ENCODE measurements at regions not wholly inside any gene's neighbourhood (a gene's known extent, or its start where the extent isn't known, plus 50 kb on each side); places are given as distances from the start of the nearest gene placed in this dataset.

DNA sequence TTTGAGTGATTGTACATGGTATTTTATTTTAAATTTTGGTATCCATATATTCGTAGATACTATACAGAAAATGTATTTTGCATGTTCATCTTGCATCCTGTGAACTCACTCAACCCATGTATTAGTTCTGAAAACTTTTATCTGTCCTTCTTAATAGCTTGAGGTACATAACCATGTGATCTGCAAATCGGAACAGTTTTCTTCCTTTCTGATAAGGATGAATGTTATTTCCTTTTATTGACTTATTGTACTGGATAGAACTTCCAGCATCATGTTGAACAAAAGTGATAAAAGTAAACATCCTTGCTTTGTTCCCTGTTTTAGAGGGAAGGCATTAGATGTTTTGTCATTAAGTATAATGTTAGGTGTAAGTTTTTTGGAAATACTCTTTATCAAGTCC, 554.7 kb downstream of the GALR1 start:
- intact Hi-C loops (cut with DNase I) = no loop called here
- DNase-seq = no peak

DNA sequence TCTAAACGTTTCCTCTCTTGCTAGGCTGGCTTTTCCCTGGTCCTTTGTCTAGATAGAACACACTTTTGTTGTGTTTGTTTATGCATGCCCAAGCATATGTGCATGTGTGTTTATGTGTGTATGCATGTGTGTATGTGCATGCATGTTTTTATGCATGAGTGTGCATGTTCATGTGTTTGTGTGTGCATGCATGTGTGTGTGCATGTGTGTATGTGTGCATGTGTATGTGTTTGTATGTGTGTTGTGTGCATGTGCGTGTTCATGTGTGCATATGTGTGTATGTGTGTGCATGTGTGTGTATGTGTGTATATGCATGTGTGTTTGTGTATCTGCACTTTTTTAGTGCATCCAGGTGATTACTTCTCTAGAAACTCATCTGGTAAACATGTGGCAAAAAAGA, 558.0 kb downstream of the GALR1 start:
- DNase-seq = no peak
- intact Hi-C loops (cut with DNase I) = no loop called here

DNA sequence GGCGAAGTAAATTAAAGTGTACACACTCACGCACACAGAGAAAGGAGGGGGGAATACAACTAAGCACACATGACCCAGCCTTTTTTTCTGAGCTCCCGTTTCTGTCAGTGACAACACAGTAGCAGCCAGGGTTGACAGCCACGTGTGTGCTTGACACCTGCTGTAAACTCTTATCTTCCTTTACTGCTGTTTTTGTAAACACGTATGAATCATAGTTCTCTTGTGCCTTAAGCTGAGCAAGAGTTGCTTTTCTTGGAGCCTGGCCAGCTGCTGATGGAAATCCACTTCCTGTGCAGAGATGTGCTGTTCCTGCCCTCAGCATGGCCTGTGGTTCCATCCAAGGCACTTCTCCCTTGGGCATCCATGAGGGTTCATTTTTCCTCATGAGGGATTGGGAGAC, 561.9 kb downstream of the GALR1 start:
- intact Hi-C loops (cut with DNase I) = no loop called here
- DNase-seq = no peak

DNA sequence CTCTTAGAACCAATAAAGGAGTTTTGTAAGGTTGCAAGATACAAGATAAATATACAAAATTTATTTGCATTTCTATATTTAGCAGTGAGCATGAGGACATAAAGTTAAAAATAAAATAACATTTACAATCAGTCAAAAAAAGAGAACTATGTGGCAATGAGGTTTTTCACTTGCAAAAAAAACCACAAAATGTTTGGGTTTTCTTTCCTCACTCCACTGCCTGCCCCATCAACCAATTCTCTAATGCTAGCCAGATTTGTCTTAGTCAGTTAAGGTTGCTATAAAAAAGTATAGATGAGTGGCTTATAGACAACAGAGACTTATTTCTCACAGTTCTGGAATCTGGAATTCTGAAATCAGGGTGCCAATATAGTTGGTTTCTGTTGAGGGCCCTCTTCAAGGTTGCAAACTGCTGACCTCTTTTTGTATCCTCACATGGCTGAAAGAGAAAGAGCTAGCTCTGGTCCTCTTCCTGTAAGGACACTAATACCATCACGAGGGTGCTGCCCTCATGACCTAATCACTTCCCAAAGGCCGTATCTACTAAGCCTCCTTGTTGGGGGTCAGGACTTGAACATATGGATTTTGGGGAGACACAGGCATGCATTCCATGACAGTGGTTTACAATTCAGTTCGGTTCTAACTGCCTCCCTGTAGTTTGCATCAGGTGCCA, 566.2 kb downstream of the GALR1 start:
- DNase-seq = no peak
- intact Hi-C loops (cut with DNase I) = no loop called here

DNA sequence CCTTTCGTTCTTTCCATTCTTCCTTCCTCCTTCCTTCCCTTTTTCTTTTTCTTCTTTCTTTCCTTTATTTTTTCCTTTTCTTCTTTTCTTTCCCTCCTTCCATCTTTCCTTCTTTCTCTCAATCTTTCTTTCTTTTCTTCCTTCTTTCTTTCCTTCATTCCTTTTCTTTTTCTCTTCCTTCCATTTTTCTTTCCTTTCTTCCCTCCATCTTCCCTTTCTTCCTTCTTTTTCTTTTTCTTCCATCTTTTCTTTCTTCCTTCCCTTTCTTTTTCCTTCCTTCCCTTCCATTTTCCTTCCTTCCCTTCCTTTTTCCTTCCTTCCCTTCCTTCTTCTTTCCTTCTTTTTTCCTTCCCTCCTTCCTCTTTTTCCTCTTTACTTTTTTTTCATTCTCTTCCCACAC, 568.7 kb downstream of the GALR1 start:
- intact Hi-C loops (cut with DNase I) = no loop called here
- DNase-seq = no peak

DNA sequence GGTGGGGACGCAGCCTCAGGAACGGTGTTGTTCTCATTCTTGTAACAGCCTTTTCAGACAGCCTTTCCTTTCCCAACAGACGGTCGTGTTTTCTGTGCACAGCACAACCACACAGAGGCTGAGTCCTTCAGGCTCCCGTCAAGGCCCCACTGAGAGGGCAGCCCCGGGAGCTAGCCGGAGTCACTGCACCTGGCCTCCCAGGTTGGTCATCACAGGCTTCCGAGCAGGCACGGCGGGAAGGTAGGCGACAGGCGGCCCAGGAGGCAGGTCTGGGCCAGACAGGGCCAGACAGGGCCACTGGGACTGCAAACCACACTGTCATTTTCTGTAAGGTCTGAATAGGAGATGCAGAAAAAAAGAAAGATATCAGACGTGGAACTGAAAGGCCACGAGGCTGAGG, 570.8 kb downstream of the GALR1 start:
- intact Hi-C loops (cut with DNase I) = no loop called here
- peak in 1 of 10 donors; percentile 59 for DNase-seq

DNA sequence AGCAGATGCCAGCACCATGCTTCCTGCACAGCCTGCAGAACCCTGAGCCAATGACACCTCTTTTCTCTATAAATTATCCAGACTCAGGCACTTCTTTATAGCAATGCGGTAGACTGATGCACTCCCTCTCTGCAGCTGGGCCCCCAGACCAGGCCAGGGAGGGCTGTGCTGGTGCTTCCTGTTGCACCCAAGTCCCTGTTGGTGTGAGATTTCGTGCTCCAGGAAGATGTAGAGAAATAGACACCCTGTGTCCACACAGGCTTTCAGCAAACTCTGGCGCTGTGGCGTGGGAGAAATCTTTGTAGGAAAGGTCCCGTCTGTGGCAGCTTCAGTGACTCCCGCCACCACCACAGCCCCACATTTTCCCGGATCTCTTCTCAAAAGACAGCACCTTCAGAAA, 572.2 kb downstream of the GALR1 start:
- DNase-seq = peak in 1 of 10 donors; percentile 61
- intact Hi-C loops (cut with DNase I) = no loop called here

DNA sequence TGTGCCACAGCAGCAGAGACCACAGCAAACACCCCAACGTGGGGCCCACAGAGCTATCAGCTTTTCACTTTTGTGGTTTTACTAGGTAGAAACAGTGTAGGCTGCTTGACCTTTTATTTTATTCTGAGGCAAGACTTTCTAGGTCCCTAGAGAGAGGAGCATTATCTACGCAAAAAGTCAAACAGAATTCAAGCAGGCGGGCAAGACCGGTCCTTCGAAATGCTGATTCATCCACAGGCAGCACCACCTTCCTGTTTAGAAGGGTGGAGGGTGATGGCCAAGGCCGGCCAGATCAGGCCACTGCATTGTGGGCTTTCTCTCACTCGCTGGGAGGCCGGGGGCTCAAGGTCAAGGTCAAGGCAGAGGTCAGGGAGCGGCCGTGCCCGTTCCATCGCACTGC, 573.0 kb downstream of the GALR1 start:
- no peak for DNase-seq
- intact Hi-C loops (cut with DNase I) = no loop called here

DNA sequence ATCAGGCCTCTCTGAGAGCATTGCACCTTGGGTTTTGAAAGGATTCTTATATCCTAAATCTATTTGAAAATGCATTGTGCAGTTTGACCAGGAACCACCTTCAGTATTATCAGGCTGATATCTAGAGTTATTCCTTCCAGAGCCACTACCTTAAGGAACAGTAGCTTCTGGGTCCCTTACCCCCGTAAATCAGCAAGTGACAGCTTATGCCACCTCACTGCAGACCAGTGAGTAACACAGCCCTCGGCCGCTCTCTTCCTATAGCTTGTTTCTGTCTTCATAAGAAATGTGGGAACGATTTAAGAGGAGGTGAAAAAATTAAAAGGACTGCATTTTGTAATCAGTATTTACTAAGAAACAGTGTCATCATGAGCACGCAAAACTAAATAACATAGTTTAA, 584.2 kb downstream of the GALR1 start:
- no peak for DNase-seq
- intact Hi-C loops (cut with DNase I) = no loop called here

DNA sequence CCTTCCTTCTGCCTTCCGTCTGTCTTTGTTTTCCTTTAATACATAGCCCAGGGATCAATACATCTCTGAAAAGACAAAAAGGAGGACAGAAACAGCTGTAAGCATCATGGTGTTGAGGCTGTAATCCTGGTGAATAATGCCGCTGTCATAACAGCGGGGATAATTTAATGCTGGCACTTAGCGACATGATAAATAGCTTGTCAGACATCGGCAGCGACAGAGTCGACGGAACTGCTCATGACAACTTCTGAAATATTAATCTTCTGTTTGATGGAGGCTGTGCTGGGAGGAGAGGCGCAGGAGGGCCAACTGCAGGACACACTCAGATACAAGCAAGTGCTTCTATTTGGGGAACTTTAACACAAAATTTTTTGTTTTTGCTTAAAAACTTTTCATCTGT, 602.2 kb downstream of the GALR1 start:
- DNase-seq = no peak
- intact Hi-C loops (cut with DNase I) = no loop called here

DNA sequence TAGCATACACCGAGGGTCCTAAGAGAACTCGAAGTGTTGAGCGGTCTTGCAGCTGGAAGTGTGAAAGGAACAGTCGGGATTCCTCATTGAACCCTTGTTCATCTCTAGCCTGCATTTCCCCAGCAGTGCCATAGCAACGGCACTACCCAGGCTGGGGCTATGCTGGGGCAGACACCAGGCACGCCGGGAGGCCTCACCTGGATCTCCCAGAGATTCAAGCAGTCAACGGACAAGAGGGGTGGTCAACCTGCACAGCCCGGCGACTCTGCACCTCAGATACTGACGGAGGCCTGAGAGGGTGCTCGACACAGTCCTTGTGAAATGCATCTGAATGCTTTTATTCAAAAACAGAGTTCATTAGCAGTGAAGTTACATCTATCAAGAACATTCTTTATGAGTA, 604.2 kb downstream of the GALR1 start:
- peak in 1 of 10 donors; percentile 80 for DNase-seq
- intact Hi-C loops (cut with DNase I) = no loop called here

DNA sequence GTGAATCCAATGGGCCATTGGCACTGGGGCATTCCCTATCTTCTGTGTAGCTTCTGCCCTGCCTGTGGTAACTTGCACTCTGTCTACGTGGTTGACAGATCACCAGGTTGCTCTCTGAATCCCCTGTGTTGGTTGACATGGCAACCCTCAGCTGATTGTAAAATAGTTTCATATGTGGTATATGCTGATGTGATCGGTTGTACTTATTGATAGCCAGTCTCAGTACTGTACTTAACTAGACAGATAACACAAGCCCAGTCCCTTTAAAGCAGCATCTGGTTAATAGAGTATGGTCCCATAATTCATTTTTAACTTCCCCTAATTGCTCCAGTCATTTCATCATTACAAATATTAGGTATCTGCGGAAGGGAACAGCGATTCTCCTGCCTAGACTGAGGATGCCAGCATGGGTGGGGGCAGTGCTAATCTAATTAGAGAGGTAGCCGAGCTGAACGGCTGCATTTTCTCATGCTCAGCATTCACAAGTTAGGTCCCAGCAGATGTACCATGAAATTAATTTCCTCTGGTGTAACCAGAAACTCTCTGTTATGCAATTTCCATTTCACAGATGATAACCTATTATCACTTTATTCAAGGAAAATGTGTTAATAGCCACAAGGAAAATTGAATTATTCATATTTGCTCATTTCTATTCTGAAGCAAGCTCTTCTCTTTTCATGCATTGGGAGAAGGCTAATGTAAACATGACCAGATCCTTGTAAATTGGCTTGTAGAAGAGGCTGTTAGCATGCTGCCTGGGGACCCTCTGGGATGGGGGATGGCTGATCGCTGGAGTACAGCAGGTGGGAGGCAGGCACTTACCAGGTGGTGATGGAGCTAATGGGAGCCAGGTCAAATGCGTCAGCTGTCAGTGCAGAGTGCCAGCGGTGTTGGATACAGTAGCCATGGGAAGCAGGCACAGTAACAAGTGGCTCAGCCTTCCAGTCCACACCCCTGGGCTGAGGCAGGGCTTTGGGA, 608.3 kb downstream of the GALR1 start:
- intact Hi-C loops (cut with DNase I) = no loop called here
- DNase-seq = no peak

DNA sequence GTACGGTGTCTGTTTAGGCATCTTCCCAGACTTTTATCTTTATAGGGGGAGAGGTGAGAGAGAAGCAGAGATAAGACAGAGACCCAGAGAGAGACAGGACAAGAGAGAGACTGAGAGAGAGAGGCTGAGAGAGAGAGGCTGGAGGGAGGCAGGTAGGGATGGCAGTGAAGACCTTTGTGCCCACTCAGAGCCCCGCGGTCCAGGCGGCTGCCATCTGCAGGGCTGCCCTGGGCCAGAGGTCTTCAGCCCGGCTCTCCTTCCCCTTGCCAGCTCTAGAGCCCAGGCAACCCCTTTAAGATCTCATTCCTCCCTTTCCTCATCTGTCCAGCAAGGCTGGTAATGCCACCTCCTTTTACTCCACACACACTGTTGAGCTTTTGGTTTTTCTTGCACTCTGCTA, 610.0 kb downstream of the GALR1 start:
- DNase-seq = no peak
- intact Hi-C loops (cut with DNase I) = no loop called here

DNA sequence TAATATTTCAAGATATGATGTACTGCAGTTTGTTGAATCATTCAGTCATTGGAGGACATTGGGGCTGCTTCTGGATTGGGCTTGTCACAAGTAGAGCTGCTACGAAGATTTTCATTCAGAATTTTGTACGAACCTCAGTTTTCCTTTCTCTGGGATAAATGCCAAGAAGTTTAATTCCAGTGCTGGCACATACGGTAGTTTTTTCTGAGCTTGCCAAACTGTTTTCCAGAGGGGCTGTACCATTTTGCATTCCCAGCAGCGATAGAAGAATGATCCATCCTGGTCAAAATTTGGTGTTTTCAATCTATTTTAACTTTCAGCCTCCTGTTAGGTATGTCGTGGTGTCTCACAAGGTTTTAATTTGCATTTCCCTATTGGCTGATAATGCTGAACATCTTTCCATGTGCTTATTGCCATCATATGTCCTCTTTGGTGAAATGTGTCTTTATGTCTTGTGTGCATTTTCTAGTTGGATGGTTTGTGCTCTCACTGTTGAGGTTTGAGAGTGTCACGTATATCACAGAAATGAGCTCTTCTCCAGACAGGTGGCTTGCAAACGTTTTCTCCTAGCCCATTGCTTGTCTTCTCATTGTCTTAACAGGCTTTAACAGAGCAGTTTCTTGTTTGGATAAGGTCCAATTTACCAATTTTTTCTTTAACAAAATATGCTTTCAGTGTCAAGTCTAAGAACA, 612.6 kb downstream of the GALR1 start:
- no peak for DNase-seq
- intact Hi-C loops (cut with DNase I) = no loop called here

DNA sequence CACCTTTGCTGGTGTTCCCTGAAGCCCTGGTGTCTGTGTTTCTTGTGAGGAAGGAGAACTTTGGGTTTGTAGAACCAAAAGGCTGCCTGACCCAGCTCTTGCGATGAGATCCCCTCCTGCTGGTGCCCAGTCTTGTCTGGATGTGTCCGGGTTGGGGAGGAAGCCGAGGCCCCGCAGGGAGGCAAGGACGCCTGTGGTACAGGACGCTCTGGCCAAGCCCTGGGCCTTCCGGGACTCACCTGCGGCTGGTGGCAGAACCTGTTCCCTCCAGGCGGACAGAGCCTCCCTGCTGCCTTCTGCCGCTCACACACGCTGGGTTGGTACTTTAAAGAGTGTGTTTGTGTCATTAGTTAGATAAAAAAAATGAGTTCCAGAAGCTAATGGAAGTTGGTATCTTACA, 616.2 kb downstream of the GALR1 start:
- no peak for DNase-seq
- intact Hi-C loops (cut with DNase I) = no loop called here

DNA sequence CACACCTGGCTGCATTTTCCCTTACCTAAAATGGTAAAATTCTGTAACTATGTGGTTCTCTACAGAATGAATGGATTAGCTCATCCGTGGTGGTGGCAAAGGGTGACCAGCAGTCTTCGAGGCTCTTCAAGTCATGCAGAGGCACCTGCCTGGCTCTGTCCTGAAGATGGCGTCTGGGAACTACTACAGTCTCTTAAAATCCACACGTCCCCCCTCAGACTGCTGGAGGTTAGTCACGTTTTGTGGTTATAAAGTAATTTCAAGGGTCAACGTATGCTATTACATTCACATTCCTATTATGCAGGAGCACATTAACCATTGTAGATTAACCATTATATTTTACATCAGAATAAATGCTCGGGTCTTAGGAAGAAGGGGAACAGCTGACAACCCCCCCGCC, 616.7 kb downstream of the GALR1 start:
- no peak for DNase-seq
- intact Hi-C loops (cut with DNase I) = no loop called here

DNA sequence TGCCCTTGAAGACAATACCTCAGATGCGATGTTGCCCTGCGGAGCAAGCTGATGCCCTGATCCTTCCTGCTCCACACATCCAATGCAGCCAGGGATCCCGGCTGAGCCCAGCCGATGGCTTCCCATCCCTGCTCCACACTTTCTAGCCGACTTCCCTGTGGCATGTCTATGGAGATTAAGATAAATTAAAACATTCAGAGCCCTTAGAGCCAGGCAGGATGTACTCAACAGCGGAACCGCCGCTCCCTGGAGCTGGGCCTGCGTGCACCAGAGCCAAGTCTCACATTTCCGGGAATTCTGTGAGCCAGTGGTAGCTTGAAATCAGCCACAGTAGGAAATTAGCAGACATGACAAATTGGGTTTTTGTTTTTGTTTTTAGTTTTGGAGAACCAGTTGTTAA, 620.6 kb downstream of the GALR1 start:
- no peak for DNase-seq
- intact Hi-C loops (cut with DNase I) = no loop called here

DNA sequence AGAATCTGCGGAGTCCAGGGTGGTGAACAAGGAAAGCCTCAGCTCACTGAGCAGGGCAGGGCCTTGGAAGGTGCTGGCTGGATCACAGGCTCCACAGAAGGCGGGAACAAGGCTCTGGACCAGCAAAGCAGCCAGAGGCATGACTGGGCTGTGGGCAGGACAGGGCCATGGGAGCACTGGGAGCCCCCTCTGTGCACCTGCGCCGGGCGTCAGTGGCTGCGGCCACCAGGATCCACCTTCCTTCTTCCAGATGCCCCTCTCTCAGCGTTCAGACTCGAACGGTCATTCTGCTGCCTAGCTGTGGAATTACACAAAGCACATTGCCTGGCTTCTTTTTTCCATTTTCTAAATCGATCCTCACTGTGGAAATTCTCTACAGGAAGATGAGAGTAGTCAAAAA, 621.2 kb downstream of the GALR1 start:
- intact Hi-C loops (cut with DNase I) = no loop called here
- DNase-seq = no peak

DNA sequence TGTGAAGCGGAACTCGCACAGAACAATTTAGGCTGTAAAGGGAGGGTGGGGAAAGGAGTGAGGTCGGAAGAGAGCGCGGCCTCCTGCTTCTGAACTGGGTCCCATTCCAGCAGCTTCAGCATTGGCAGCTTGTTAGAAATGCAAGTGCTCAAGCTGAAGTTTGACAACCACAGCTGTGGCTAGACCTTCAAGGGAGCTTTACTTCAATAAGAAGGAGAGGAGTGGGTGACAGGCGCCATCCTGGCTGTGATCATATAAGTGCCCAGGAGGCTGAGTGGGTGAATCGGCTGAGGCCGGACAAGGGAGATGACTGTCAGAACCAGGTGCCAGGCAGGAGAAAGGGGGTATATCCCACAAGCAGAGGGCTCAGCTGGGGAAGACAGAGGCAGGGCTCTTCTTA, 622.5 kb downstream of the GALR1 start:
- no peak for DNase-seq
- intact Hi-C loops (cut with DNase I) = no loop called here

DNA sequence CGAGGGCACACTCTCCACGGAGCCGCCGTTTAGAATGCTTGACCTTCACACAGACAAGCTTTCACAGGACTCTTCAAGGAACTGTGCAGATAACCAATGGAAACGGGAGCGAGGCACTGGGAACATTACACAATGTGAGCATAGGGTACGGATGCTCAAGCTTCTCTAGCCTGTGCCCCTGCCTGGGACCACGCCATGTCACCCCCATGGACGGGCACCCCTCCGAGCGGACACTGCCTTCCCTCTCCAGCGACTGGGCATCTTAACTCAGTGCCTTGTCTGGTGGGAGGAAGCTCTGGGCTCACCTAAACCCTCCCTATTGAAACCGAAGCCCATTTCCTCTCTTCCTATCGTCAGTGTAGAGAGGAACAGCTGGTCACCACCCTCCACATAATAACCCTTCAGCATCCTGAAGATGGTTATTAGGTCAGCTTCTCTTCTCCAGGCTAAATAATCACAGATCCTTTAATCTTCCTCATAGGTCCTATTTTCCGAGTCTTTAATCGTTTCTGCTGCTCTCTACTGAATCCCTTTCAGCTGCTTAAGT, 626.7 kb downstream of the GALR1 start:
- intact Hi-C loops (cut with DNase I) = no loop called here
- DNase-seq = no peak

DNA sequence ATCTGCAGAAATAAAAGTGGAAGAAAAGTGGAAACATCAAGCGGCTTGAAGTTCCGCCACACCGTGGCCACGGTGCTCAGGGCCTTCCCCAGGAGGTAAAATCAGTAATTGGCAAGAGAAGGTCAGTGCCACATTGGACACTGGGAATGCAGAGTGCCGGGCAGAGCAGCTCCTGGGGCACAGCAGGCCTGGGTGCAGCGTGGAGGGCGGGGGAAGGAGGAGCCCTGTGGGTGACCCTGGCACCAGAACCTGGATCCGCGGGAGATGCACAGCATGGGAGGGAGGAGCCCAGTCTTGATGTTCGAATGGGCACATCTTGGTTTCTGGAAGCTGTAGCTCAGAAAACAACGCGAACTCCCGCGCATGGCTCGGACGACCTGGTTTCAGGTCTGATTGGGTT, 630.2 kb downstream of the GALR1 start:
- intact Hi-C loops (cut with DNase I) = no loop called here
- no peak for DNase-seq

Measured in posterior cingulate gyrus (tissue), 11 donors.